Colonic mucosa (tissue), 4 donors: ENCODE measurements at regions not wholly inside any gene's neighbourhood (a gene's known extent, or its start where the extent isn't known, plus 50 kb on each side); places are given as distances from the start of the nearest gene placed in this dataset.
"Not testable (repeated sequence)": the region's sequence is repeated elsewhere in the genome, so short reads cannot be mapped to it uniquely, and the experiment has no call there.

Experiments used
- DNase-seq: peaks from one replicate; pipeline ENCODE4 v3.0.0-alpha.2; 2020
- H3K27ac ChIP-seq: fragments of 200-600 bp; one replicate; pipeline ENCODE4 v1.8.0; 2021
- H3K27me3 ChIP-seq: fragments of 200-600 bp; one replicate; pipeline ENCODE4 v1.8.0; 2021
- H3K36me3 ChIP-seq: fragments of 200-600 bp; one replicate; pipeline ENCODE4 v1.8.0; 2021
- H3K4me1 ChIP-seq: fragments of 200-600 bp; one replicate; pipeline ENCODE4 v1.8.0; 2021; ENCODE audit warnings: mild to moderate bottlenecking
- H3K4me3 ChIP-seq: fragments of 200-600 bp; one replicate; pipeline ENCODE4 v1.8.0; 2021
- H3K9ac ChIP-seq, 2 donors: one replicate each; pipeline ENCODE4 v1.7.0; 2013; ENCODE audit warnings: control low read depth in 2 of 2, low read depth in 2 of 2, low read length in 2 of 2
- H3K9me3 ChIP-seq: fragments of 200-600 bp; one replicate; pipeline ENCODE4 v1.8.0; 2021
- intact Hi-C: fragments of 100-400 bp; cut with DNase I; formaldehyde crosslinking; loops from one replicate; pipeline ENCODE4 v1.14.1; 2022
- TF ChIP-seq, protein P1 (sequence below): fragments of 200-600 bp; IDR thresholded peaks from one replicate; pipeline ENCODE4 v1.8.0; 2022; ENCODE audit warnings: antibody characterized with exemption, mild to moderate bottlenecking
- donor health status: healthy.
- donor health status: DM: no; HTN: no; CAD: no.
- donor health status: DM: no; HTN: no; CAD: no.

DNA sequence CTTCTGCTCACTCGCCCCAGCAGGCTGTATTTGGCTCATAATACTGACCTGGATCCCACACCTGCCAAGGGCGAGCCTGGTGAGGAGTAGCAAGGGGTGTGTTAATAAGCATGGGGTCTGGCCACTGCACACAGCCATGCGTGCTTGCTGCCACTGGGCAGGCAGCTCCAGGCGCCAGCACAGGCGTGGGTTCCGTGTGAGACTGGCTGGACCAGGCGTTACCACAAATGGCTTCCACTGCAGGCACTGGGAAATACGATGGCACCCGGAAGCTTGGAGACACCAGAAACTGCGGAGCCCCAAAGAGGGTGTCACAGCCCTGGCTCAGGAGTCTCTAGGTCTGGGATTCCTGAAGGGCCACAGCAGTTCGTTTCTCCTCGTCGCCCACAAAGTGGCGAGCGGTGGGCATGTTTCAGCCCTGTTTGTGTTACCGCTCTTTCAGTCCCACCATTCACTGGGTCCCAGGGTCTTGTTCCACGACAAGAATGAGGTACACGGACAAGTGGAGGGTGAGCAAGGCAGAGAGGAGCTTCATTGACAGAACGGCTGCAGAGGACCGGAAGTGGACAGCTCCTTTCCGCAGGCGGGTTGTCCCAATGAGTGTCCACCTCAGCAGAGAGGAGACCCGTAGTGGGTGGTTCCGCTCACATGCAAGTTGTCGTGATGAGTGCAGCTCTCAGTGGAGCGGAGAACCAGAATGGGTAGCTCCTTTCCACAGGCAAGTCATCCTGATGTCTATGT, 428.9 kb downstream of the EPHA5 start:
- Histone ChIP-seq H3K36me3 (no peaks in the 10 kb centered on the region), H3K4me1 (no peaks in the 10 kb centered on the region), H3K4me3 (no peak overlapping the region), H3K9ac (no peak overlapping the region), H3K9me3 (no peaks in the 10 kb centered on the region), H3K27me3 (no peaks in the 10 kb centered on the region), H3K27ac (no peak overlapping the region)
- TF ChIP-seq, protein P1, sequence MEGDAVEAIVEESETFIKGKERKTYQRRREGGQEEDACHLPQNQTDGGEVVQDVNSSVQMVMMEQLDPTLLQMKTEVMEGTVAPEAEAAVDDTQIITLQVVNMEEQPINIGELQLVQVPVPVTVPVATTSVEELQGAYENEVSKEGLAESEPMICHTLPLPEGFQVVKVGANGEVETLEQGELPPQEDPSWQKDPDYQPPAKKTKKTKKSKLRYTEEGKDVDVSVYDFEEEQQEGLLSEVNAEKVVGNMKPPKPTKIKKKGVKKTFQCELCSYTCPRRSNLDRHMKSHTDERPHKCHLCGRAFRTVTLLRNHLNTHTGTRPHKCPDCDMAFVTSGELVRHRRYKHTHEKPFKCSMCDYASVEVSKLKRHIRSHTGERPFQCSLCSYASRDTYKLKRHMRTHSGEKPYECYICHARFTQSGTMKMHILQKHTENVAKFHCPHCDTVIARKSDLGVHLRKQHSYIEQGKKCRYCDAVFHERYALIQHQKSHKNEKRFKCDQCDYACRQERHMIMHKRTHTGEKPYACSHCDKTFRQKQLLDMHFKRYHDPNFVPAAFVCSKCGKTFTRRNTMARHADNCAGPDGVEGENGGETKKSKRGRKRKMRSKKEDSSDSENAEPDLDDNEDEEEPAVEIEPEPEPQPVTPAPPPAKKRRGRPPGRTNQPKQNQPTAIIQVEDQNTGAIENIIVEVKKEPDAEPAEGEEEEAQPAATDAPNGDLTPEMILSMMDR, result no peak
- DNase-seq, result no peak
- intact Hi-C loops, result no loop called here

GRCh38 chr4:65234061-65234460, 436.2 kb downstream of the EPHA5 start:
- no peak overlapping the region for H3K27ac ChIP-seq
- H3K4me3 ChIP-seq, result no peak overlapping the region
- no peaks in the 10 kb centered on the region for H3K9me3 ChIP-seq
- TF ChIP-seq, protein P1, result no peak
- H3K36me3 ChIP-seq, result no peaks in the 10 kb centered on the region
- DNase-seq, result no peak
- intact Hi-C loops, result no loop called here
- H3K27me3 ChIP-seq, result no peaks in the 10 kb centered on the region
- H3K4me1 ChIP-seq, result no peaks in the 10 kb centered on the region
- no peak overlapping the region for H3K9ac ChIP-seq

GRCh38 chr4:65227628-65228027, 442.7 kb downstream of the EPHA5 start:
- intact Hi-C loops, result no loop called here
- Histone ChIP-seq H3K27me3 (no peaks in the 10 kb centered on the region), H3K36me3 (no peaks in the 10 kb centered on the region), H3K4me3 (no peak overlapping the region), H3K27ac (no peak overlapping the region), H3K4me1 (no peaks in the 10 kb centered on the region), H3K9me3 (no peaks in the 10 kb centered on the region), H3K9ac (no peak overlapping the region)
- TF ChIP-seq, protein P1, result no peak
- no peak for DNase-seq

DNA sequence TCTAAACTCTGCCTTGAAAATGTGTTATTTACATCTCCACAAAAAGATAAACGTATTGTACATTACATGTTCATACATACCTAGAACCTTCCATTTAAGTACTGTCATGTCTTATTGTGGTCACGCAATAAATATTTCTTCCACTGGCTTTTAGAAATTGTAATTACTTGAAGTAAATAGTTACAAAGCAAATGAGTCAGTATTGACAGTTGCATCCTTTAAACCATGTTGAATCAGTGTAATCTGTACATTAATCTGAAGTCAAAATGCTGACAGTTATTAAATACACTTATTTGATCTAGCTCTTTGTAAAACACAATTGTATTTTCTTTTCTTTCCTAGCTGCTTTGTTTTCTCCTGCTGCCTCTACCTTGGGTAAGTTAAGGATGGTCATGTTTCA, 446.7 kb downstream of the EPHA5 start:
- DNase-seq, result no peak
- Histone ChIP-seq H3K4me3 (no peak overlapping the region), H3K9me3 (no peaks in the 10 kb centered on the region), H3K36me3 (no peaks in the 10 kb centered on the region), H3K4me1 (no peaks in the 10 kb centered on the region), H3K27me3 (no peaks in the 10 kb centered on the region), H3K27ac (no peak overlapping the region), H3K9ac (no peak overlapping the region)
- TF ChIP-seq, protein P1, result no peak
- intact Hi-C loops, result no loop called here

DNA sequence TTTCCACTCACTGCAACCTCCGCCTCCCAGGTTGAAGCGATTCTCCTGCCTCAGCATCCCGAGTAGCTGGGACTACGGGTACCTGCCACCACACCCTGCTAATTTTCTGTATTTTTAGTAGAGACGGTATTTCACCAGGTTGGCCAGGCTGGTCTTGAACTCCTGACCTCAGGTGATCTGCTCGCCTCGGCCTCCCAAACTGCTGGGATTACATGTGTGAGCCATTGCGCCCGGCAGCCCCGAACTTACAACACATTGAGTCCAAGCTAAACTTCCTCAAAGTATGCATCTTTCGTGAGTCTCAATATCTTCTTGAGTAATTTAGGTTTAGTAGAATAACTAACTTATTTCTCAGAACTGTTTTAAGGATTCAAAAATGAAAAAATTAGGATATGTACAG, 447.2 kb downstream of the EPHA5 start:
- H3K27me3 ChIP-seq, H3K4me3 ChIP-seq, H3K9me3 ChIP-seq, H3K4me1 ChIP-seq, DNase-seq, H3K9ac ChIP-seq, H3K36me3 ChIP-seq, H3K27ac ChIP-seq, intact Hi-C loops: not testable (repeated sequence)

GRCh38 chr4:65217179-65217578, 453.1 kb downstream of the EPHA5 start:
- DNase-seq, result no peak
- H3K9me3 ChIP-seq, result no peaks in the 10 kb centered on the region
- H3K4me1 ChIP-seq, result no peaks in the 10 kb centered on the region
- no peaks in the 10 kb centered on the region for H3K27me3 ChIP-seq
- H3K4me3 ChIP-seq, result no peak overlapping the region
- intact Hi-C loops, result no loop called here
- H3K36me3 ChIP-seq, result no peaks in the 10 kb centered on the region
- TF ChIP-seq, protein P1, result no peak
- H3K27ac ChIP-seq, result no peak overlapping the region
- no peak overlapping the region for H3K9ac ChIP-seq
